SK-N-SH treated with all-trans-retinoic acid at 6 μM for 48 hours (cell line): ENCODE measurements at regions not wholly inside any gene's neighbourhood (a gene's known extent, or its start where the extent isn't known, plus 50 kb on each side); places are given as distances from the start of the nearest gene placed in this dataset.

Source experiments
- CSDC2 ChIP-seq: fragments of 250-450 bp; sonication (Bioruptor Pico); IDR thresholded peaks from 2 replicates; pipeline ENCODE4 v1.5.0; 2020; ENCODE audit warnings: mild to moderate bottlenecking, moderate library complexity
- CSRNP3 ChIP-seq: fragments of 250-450 bp; sonication (Bioruptor Pico); IDR thresholded peaks from 2 replicates; pipeline ENCODE4 v1.5.1; 2021; ENCODE audit warnings: mild to moderate bottlenecking, moderate library complexity
- OSR1 ChIP-seq: fragments of 250-450 bp; sonication (Bioruptor Pico); IDR thresholded peaks from 2 replicates; pipeline ENCODE4 v1.8.0; 2022; ENCODE audit warnings: moderate library complexity, mild to moderate bottlenecking, inconsistent platforms
- PATZ1 ChIP-seq: fragments of 250-450 bp; sonication (Bioruptor Pico); IDR thresholded peaks from 2 replicates; pipeline ENCODE4 v1.8.0; 2020; ENCODE audit warnings: mild to moderate bottlenecking, moderate library complexity, borderline replicate concordance
- PPARA ChIP-seq: fragments of 250-450 bp; sonication (Bioruptor Pico); IDR thresholded peaks from 2 replicates; pipeline ENCODE4 v1.5.0; 2020; ENCODE audit warnings: mild to moderate bottlenecking, borderline replicate concordance
- RARB ChIP-seq: fragments of 250-450 bp; sonication (Bioruptor Pico); IDR thresholded peaks from 2 replicates; pipeline ENCODE4 v1.8.0; 2021; ENCODE audit warnings: mild to moderate bottlenecking, moderate library complexity
- SNAI2 ChIP-seq: fragments of 250-450 bp; sonication (Bioruptor Pico); IDR thresholded peaks from 2 replicates; pipeline ENCODE4 v1.5.0; 2020; ENCODE audit warnings: mild to moderate bottlenecking, moderate library complexity
- TCF4 ChIP-seq: fragments of 250-450 bp; sonication (Bioruptor Pico); IDR thresholded peaks from 2 replicates; pipeline ENCODE4 v1.8.0; 2021; ENCODE audit warnings: mild to moderate bottlenecking, moderate library complexity, borderline replicate concordance
- TOX ChIP-seq: fragments of 250-450 bp; sonication (Bioruptor Pico); IDR thresholded peaks from 2 replicates; pipeline ENCODE4 v1.8.0; 2021; ENCODE audit warnings: mild to moderate bottlenecking, moderate library complexity, borderline replicate concordance
- TSHZ2 ChIP-seq: fragments of 250-450 bp; sonication (Bioruptor Pico); IDR thresholded peaks from 2 replicates; pipeline ENCODE4 v1.5.0; 2020; ENCODE audit warnings: mild to moderate bottlenecking, moderate library complexity
- ZFP30 ChIP-seq: fragments of 450-650 bp; formaldehyde crosslinking; IDR thresholded peaks from 2 replicates; pipeline ENCODE4 v1.5.0; 2022; ENCODE audit warnings: mild to moderate bottlenecking, moderate library complexity
- ZNF565 ChIP-seq: fragments of 450-650 bp; formaldehyde crosslinking; conservative IDR thresholded peaks from 2 replicates; pipeline ENCODE4 v1.5.0; 2020; ENCODE audit warnings: low read depth, mild to moderate bottlenecking, moderate library complexity
- ZNF70 ChIP-seq: fragments of 450-650 bp; formaldehyde crosslinking; IDR thresholded peaks from 2 replicates; pipeline ENCODE4 v1.5.0; 2020; ENCODE audit warnings: mild to moderate bottlenecking, moderate library complexity

DNA sequence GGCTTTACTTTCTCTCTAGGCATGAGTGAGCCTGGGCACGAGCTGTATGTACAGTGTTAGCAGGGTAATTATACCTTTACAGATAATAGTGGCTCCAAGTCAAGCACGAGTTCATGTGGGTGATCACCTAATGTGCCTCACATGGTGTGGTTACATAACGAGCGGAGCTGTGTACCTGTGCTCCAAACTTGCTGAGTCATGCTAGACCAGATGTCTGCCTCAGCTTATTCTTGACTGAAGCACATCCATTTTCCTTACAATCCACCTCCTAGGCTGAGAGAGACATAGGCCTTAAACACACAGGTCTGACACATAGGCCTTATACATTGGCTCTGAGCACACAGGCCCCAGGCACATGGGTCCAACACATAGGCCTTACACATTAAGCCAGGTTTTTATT is 426.6 kb downstream of the GPAT3 start:
- no peak for TF ChIP-seq ZNF565 (CRISPR knock-in tag)
- TF ChIP-seq TSHZ2: no peak
- TF ChIP-seq TCF4: no peak
- TF ChIP-seq PATZ1 (CRISPR knock-in tag): no peak
- TF ChIP-seq RARB (CRISPR knock-in tag): no peak
- no peak for TF ChIP-seq ZFP30
- no peak for TF ChIP-seq CSRNP3 (CRISPR knock-in tag)
- TF ChIP-seq TOX (CRISPR knock-in tag): no peak
- TF ChIP-seq CSDC2 (CRISPR knock-in tag): no peak
- TF ChIP-seq PPARA (CRISPR knock-in tag): no peak
- no peak for TF ChIP-seq OSR1 (CRISPR knock-in tag)
- no peak for TF ChIP-seq ZNF70 (CRISPR knock-in tag)
- no peak for TF ChIP-seq SNAI2
